GF-D8 (cell line): ENCODE measurements at regions not wholly inside any gene's neighbourhood (a gene's known extent, or its start where the extent isn't known, plus 50 kb on each side); places are given as distances from the start of the nearest gene placed in this dataset.
"Not testable (repeated sequence)": the region's sequence is repeated elsewhere in the genome, so short reads cannot be mapped to it uniquely, and the experiment has no call there.

ENCODE experiments used
- DNase-seq: peaks from one replicate; lab custom pipeline; 2025; lab: John Stamatoyannopoulos, UW

- DNase-seq, result no peak
Observed at GRCh38 chr19:23597661-23598060, 89.4 kb downstream of the ZNF675 start.

- no peak for DNase-seq
Observed at GRCh38 chr19:23596872-23597271, 90.1 kb downstream of the ZNF675 start.

GRCh38 chr19:23594311-23594710 lies 92.7 kb downstream of the ZNF675 start:
- DNase-seq, result not testable (repeated sequence)

- no peak for DNase-seq
Observed at GRCh38 chr19:23587546-23587945, 99.5 kb downstream of the ZNF675 start.

DNA sequence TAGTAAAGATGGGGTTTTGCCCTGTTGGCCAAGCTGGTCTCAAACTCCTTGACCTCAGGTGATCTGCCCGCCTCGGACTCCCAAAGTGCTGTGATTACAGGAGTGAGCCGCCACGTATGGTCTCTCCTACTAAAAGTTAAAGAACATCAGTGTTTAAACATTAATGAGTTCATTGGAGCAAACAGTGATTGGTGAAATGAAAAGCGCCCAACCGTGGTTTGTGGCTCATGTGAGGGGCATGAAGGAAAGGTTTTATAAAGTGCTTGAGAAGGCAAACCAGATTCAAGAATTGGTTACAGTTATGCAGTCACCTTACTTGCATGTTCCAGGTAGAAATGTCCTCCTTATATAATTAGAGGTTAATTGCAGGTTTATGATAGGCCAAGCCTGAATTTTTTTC lies 109.5 kb downstream of the ZNF675 start:
- no peak for DNase-seq

- DNase-seq, result no peak
Observed at GRCh38 chr19:23571175-23571574, 115.8 kb downstream of the ZNF675 start.

DNA sequence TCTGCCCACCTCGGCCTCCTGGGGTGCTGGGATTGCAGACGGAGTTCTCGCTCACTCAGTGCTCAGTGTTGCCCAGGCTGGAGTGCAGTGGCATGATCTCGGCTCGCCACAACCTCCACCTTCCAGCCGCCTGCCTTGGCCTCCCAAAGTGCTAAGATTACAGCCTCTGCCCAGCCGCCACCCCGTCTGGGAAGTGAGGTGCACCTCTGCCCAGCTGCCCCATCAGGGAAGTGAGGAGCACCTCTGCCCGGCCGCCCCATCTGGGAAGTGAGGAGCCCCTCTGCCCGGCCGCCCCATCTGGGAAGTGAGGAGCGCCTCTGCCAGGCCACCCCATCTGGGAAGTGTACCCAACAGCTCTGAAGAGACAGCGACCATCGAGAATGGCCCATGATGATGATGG lies 118.9 kb downstream of the ZNF675 start:
- DNase-seq, result not testable (repeated sequence)

DNA sequence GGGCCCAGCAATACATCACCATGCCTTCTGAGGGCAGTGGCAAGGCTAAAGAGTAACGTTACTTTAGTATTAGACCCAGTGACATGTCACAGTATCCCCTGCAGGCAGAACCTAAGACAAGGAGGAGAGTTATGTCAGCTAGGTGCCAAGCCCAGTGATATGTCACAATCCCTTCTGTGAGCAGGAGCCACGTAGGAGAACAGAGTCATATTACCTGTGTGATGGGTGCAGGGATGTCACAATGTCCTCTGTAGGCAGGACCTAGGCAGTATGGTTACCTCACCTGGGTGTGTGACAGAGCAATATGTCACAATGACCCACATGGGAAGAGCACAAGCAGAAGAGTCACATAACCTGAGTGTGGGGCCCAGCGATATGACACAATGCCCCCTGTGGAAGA lies 121.8 kb downstream of the ZNF675 start:
- no peak for DNase-seq

- DNase-seq, result no peak
Observed at GRCh38 chr19:23563326-23563725, 123.7 kb downstream of the ZNF675 start.

DNA sequence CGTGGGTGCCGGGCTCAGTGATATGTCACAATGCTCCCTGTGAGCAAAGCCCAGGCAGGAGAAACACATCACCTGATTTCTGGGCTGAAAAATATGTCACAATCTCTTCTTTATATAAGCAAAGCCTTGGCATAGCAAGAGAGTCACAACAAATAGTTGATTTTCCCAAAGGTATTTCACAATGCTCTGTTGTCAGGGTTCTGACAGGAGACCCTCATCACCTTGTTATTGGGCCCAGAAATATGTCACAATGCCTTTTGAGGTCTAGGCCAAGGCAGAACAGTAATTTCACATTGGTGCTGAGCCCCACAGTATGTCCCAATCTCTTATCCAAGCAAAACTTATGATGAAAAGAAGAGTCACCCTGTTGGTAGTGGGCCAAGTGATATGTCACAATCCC lies 125.7 kb downstream of the ZNF675 start:
- no peak for DNase-seq

DNA sequence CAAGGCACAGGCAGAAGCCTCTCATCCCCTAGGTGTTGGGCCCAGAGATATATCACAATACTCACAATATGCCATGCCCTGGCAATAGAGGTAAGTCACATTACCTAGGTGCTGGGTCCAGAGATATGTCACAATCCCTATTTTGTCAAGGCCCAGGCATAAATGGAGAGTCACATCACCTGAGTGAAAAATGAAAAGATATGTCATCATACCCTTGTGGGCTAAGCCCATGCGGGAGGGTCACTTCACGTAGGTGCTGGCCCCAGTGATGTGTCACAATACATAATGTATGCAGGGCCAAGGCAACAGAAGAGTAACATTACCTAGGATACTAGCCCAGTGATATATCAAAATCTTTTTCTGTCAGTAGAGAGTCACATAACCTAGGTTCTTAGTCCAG lies 127.0 kb downstream of the ZNF675 start:
- no peak for DNase-seq

DNA sequence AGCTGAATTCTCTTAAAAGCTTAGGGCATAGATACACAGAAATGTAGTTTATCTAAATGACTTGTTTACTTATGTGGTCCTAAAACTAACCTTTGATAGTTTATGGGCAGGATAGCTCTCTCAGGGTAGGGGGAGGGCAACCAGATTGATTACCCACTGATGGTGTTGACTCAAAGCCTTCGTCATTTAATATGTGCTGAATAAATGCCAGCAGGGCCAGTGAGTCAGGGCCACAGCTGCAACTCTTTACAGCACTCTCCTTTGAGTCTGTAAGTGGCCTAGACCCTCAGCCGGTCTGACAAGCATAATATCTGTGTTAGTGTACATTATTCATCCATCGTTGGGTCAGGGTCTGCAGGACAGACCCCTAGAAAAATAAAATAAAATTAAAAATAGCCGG lies 128.5 kb downstream of the ZNF675 start:
- no peak for DNase-seq

- DNase-seq, result no peak
Observed at GRCh38 chr19:23557381-23557780, 129.6 kb downstream of the ZNF675 start.

- DNase-seq, result no peak
Observed at GRCh38 chr19:23554548-23554947, 132.5 kb downstream of the ZNF675 start.

DNA sequence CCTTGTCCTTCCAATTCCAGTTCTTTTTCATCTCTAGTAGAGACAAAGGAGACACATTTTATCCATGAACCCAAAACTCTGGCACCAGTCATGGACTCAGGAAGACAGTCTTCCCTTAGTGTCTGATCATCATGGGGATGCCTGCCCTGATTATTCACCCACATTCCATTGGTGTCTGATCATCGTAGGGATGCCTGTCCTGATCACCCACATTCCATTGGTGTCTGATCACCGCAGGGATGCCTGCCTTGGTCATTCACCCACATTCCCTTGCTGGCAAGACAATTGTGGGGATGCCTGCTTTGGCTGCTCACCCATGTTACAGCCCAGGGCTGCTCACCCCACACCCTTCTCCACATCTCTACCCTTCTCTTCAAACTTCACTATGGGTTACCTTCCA lies 136.9 kb downstream of the ZNF675 start:
- DNase-seq, result not testable (repeated sequence)

DNA sequence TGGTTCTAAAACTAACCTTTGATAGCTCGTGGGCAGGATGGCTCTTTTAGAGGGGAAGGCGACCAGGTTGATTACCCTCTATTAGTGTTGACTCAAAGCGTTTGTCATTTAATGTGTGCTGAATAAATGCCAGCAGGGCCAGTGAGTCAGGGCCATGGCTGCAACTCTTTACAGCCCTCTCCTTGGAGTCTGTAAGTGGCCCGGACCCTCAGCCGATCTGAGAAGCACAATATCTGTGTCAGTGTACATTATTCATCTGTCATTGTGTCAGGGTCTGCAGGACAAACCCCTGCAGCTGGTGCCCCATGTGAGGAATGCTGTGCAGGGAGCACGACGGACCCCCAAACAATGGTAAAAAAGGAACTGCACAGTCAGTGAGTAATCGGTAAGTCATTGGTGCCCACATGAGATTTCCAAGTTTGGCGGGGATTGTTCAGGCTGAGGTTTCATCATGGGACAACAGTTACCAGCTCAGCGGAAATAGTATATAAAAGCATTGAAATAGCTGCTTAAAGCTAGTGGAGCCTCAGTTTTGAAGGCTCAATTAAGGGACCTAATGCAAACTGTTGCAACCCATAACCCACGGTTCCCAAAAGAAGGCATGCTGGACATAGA lies 139.1 kb downstream of the ZNF675 start:
- no peak for DNase-seq

DNA sequence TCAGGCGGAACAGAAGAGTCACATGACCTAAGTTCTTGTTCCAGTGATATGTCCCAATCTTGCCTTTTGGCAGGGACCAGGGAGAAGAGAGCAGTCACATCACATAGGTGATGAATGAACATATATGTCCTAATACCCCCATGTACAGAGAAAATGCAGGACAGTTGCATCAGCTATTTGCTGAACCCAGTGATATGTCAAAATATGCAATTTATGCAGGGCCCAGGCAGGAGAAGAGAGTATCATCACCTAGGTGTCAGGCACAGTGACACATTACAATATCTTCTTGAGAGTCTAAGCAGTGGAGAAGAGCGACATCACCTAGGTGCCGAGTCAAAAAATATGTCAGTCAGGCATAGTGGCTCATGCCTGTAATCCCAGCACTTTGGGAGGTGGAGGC lies 139.9 kb downstream of the ZNF675 start:
- DNase-seq, result no peak

- DNase-seq, result no peak
Observed at GRCh38 chr19:23543351-23543750, 143.7 kb downstream of the ZNF675 start.

- no peak for DNase-seq
Observed at GRCh38 chr19:23542562-23542961, 144.4 kb downstream of the ZNF675 start.

- DNase-seq, result no peak
Observed at GRCh38 chr19:23541991-23542390, 145.0 kb downstream of the ZNF675 start.

DNA sequence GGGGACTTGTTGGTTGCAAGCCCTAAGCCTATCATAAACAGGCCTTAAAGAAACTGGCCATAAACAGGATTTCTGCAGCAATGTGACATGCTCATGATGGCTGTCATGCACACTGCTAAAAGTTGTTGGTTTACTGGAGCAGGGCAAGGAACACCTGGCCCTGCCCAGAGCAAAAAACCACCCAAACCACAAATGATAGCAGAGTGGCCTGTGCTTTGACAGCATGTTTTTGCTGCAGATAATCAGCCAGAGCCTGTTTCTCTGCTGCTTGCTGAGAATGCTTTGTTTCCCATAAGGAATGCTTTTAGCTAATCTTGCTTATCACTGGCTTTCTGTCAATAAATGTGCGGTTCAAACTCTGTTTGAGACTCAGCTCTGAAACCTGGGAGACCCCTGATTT lies 144.9 kb upstream of the ZNF91 start:
- not testable (repeated sequence) for DNase-seq

GRCh38 chr19:23539499-23539898 lies 144.2 kb upstream of the ZNF91 start:
- DNase-seq, result no peak

DNA sequence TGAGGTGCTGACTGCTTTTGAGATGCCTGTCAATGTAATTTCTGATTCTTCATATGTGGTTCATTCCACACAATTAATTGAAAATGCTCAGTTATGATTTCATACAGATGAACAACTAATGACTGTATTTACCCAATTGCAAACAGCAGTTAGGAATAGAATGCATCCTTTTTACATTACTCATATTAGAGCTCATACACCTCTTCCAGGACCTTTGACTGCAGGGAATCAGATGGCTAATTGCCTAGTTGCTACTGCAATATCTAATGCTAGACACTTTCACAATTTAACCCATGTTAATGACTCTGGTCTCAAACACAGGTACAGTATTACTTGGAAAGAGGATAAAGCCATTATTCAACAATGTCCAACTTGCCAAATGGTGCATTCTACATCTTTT lies 141.9 kb upstream of the ZNF91 start:
- not testable (repeated sequence) for DNase-seq

GRCh38 chr19:23536341-23536740 lies 141.1 kb upstream of the ZNF91 start:
- DNase-seq, result not testable (repeated sequence)

GRCh38 chr19:23535901-23536300 lies 140.6 kb upstream of the ZNF91 start:
- not testable (repeated sequence) for DNase-seq
